HuH-7 (cell line): ENCODE measurements at regions not wholly inside any gene's neighbourhood (a gene's known extent, or its start where the extent isn't known, plus 50 kb on each side); places are given as distances from the start of the nearest gene placed in this dataset.
A peak's percentile ranks its signal among the peaks of the same experiment; 100 is the strongest.
"Not testable (repeated sequence)": the region's sequence is repeated elsewhere in the genome, so short reads cannot be mapped to it uniquely, and the experiment has no call there.

Source experiments
- DNase-seq: peaks from one replicate; pipeline ENCODE4 v3.0.0; 2011; ENCODE audit warnings: low spot score

DNA sequence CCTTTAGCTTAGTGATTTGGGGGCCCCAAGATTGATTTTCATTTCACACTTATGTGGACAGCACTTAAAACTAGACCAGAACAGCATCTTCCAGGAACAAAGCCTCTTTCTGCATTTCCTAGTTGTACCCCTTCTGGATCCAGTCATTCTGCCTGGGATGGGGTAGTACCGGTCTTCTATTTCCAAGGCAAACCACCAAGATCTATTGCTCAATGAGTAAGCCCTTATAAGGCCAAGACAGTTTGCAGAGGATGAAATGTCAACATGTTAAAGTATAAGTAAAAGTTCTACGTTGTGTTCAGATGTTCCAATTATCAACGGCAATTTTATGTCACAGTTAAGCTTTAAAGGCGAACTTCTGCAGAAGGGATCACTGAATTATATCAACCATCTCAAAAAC lies 106.9 kb upstream of the ZNF746 start:
- DNase-seq = no peak

DNA sequence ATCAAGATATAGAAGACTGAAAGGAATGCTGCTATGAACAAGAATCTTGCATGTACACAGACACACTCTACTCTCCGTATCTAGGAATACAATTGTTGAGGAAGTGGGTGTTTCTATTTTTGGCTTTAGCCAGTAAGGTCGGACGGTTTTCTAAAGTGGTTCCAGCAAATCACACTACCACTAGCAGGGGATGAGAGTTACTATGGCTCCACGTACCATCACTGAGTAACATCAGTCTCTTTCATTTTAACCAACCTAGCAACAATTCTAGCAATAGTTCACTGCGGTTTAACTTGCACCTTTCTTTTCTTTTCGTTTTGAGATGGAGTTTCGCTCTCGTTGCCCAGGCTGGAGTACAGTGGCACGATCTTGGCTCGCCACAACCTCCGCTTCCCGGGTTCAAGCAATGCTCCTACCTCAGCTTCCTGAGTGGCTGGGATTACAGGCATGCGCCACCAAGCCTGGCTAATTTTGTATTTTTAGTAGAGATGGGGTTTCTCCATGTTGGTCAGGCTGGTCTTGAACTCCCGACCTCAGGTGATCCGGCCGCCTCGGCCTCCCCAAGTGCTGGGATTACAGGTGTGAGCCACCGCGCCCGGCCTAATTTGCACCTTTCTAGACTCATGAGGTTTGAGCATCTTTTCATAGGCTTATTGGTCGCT lies 103.2 kb upstream of the ZNF746 start:
- DNase-seq = not testable (repeated sequence)

GRCh38 chr7:149599636-149600206 lies 102.1 kb upstream of the ZNF746 start:
- DNase-seq = no peak

DNA sequence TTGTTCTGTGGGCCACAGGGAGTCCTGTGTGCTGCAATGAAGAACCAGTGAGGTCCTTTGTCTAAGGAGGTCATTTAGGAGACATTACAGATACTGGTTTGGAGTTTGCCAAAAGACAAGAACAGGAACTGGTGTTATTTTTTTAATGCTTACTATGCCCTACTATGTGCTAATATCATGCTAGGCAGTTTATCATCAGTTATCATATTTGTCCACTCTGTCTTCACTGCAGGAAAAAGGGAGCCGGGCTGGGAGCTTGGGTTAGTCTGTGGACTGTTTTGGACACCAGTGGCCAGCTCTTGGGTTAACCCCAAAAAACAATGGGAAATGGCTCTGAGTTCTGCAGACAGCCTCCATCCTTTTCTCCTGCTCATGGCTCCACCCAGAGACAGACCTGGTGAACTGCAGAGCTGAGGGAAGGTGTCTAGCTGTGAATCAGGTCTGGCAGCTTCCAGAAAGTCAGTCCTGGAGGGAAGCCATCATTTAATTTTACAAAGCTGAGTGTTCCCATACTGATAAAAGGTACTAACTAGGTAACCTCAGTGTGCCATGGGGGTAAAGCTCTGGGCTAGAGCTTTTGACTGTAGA lies 101.2 kb upstream of the ZNF746 start:
- peak; percentile 37 for DNase-seq

DNA sequence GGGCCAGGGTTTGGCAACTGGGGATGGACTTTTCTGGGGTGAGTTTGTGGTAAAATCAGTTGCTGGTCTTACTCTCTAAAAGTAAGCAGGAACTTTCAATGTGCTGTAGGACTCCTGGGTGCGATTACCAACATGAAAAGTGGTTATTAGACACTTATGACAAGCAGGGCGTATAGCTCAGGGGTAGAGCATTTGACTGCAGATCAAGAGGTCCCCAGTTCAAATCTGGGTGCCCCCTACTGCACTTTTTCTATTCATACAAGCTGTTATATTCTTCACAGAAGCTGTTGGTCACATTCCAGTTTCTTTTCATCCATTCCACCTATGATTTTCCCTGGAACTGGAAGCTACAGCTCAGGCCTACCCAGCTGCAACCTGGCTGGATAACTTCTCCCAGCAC lies 100.2 kb upstream of the ZNF746 start:
- DNase-seq = not testable (repeated sequence)

DNA sequence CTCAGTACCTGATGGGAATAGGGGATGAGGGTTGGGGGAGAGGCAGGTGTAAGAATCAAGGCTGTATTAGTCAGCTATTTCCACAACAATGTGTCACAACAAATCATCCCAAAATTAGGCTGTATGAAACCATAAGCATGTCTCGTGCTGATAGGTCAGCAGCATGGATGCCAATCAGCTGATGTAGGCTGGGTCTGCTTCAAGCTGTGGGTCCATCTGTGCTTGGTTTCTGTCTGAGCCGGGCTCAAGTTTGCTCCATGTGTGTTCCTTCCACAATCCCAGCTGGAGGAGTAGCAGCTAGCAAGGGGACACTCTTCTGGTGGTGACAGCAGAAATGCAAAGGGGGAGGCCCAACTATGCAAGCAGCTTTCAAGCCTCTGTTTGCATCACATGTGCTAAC lies 97.9 kb upstream of the ZNF746 start:
- no peak for DNase-seq

GRCh38 chr7:149595078-149595477 lies 97.5 kb upstream of the ZNF746 start:
- DNase-seq = no peak

DNA sequence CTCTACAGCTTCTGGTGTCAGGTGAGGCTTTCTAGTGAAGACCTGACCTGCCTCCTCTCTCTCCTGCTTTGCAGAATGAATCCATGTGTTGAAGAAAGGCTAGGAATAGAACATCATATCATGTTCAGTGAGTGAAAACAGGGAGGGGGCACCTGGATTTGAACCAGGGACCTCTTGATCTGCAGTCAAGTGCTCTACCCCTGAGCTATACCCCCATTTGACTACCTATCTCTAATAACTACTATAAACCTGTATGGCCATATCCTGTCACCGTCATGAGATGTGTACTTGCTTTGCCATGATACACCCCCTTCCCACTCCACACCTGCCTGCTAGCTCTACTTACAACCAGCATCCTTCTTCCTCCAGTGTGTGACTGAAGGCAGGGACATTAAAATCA lies 91.3 kb upstream of the ZNF746 start:
- no peak for DNase-seq

- DNase-seq = no peak
Measured at GRCh38 chr7:149586646-149587645, 89.3 kb upstream of the ZNF746 start.

DNA sequence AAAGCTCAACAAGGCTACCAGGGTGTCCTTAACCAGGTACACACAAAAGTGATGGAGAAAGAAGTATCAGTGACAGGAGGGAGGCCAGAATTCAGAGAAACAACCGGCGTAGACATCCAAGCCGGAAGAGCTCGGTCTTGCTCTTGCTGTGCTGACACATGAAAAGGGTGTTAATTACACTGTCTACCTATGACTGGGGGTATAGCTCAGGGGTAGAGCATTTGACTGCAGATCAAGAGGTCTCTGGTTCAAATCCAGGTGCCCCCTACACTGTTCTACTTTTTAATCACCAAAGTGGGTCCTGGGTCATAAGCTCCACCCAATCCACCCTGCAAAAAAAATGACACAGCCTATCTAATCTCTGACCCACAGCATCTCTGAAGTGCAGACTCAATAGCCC lies 86.9 kb upstream of the ZNF746 start:
- DNase-seq = no peak

DNA sequence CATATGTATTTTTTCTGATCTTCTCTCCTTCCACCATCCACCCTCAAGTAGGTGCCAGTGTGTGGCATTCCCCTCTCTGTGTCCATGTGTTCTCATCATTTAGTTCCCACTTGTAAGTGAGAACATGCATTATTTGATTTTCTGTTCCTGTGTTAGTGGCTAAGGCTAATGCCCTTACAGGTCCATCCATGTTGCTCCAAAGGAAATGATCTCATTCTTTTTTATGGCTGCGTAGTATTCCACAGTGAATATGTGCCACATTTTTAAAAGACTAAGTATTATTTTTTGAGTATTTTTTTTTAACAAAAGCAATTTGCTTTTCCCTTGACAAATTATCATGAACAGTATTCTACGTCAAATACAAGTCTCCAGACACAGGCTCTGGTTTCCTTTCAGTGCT lies 86.4 kb upstream of the ZNF746 start:
- DNase-seq = no peak

DNA sequence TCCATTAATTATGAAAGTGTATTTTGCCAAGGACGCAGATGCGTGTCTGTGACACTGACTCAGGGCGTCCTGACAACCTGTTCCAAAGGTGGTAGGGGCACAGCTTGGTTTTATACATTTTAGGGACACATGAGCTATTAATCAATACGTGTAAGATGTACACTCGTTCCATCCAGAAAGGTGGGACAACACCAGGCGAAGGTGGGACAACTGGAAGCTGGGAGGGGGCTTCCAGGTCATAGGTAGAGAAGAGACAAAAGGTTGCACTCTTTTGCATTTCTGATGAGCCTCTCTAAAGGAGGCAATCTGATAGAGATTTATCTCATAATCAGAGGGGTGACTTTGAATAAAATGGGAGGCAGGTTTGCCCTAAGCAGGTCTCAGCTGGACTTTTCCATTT lies 82.7 kb upstream of the ZNF746 start:
- DNase-seq = no peak

- not testable (repeated sequence) for DNase-seq
Measured at GRCh38 chr7:149579365-149579764, 81.8 kb upstream of the ZNF746 start.

GRCh38 chr7:149574428-149574827 lies 76.8 kb upstream of the ZNF746 start:
- DNase-seq = not testable (repeated sequence)

DNA sequence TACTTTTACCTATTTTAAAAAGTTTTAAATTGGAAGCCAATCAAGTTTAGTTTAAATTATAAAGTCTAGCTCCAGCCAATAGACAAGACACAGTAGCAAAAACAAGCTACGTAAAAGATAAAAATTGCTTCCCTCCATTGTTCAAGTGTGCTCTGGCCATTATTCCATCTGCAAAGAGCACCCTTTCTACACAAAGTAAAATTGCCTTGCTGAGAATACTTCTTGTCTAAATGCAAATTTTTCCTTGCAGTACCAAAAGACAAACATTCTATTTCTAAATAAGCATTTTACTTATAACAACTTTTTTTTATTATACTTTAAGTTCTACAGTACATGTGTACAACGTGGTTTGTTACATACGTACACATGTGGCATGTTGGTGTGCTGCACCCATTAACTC lies 75.9 kb upstream of the ZNF746 start:
- DNase-seq = no peak

GRCh38 chr7:149572920-149573319 lies 75.3 kb upstream of the ZNF746 start:
- DNase-seq = not testable (repeated sequence)

GRCh38 chr7:149570784-149571183 lies 73.2 kb upstream of the ZNF746 start:
- DNase-seq = no peak

DNA sequence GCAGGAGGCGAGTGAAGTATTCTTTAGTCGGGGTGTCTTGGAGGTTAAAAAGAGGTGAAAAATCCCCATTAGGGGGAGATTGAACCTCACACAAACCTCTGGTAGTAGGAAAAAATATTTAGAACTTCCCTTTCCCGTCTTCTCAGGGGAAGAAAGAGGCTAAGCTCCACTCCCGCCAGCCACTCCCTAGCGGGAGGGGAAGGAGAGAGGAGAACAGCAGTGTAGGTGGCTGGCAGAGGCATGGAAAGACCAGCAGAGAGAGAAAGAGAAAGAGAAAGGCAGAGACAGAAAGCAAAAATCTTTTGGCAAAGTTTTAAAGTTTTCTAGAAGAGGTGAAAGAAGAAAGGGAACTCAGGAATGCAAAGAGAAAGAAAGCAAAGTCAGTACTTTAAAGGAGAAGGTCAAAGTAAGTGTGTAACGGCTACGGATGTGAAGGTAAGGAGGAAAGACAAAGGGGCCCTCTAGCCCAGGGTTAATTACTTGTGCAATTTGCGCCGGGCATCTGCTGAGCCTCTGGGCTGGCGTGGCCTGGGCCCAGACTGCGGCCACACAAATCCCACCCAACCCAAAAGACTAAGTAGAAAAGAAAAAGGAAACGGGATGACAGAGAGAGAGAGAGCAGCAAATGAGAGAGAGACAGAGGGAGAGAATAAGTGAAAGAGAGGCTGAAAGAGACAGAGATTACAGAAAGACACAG lies 72.3 kb upstream of the ZNF746 start:
- no peak for DNase-seq

- DNase-seq = no peak
Measured at GRCh38 chr7:149569025-149569725, 71.6 kb upstream of the ZNF746 start.

DNA sequence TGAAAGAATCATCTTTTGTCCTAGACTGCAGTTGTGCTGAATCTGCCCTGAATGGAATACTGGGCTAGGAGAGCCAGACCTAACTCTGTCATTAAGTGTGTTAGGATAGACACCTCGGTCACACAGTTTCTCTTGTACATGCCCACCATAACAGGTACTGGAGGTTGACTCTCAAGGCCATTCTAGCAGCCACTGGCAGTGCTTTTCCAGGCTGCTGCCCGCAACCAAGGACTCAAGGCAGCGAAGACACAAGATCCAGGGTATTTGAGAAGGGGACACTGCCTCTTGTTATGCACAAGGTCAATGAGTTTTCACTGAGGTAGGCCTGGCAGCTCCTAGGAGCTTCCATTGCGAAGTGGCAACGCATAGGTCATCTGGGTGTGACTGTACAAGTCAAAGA lies 70.6 kb upstream of the ZNF746 start:
- DNase-seq = no peak

- no peak for DNase-seq
Measured at GRCh38 chr7:149566103-149566502, 68.5 kb upstream of the ZNF746 start.

GRCh38 chr7:149565096-149565382 lies 67.4 kb upstream of the ZNF746 start:
- DNase-seq = no peak
